Keratinocyte (primary cell): ENCODE measurements at regions not wholly inside any gene's neighbourhood (a gene's known extent, or its start where the extent isn't known, plus 50 kb on each side); places are given as distances from the start of the nearest gene placed in this dataset.

Experiments
- DNase-seq: peaks from one replicate; pipeline ENCODE4 v3.0.0-alpha.2; 2011; ENCODE audit warnings: low read depth, missing footprints, low spot score
- FAIRE-seq: peaks from 2 replicates; lab custom pipeline; 2011; peaks lifted over from hg19 to GRCh38; lab: Jason Lieb, UNC
- H2AFZ ChIP-seq: 2 replicates; pipeline ENCODE4 v1.6.0; 2012; ENCODE audit warnings: low read length, control low read depth, inconsistent platforms; ENCODE audit not compliant: control insufficient read depth
- H3K27ac ChIP-seq: 2 replicates; pipeline ENCODE4 v1.5.1; 2011; ENCODE audit warnings: low read length; ENCODE audit not compliant: control insufficient read depth, insufficient read depth
- H3K27me3 ChIP-seq: 3 replicates; pipeline ENCODE4 v1.6.0; 2011; ENCODE audit warnings: low read length; ENCODE audit not compliant: control insufficient read depth, insufficient read depth; ENCODE audit errors: extremely low read depth
- H3K36me3 ChIP-seq, 2 experiments: 2 replicates in 1 of 2; 3 replicates in 1 of 2; pipeline ENCODE4 v1.5.1; 2011; ENCODE audit warnings: low read length in 2 of 2, mild to moderate bottlenecking in 1 of 2; ENCODE audit not compliant: control insufficient read depth in 2 of 2, insufficient read depth in 2 of 2; ENCODE audit errors: extremely low read depth in 1 of 2
- H3K4me1 ChIP-seq: 3 replicates; pipeline ENCODE4 v1.5.1; 2011; ENCODE audit warnings: low read length; ENCODE audit not compliant: control insufficient read depth, insufficient read depth; ENCODE audit errors: extremely low read depth
- H3K4me2 ChIP-seq: 3 replicates; pipeline ENCODE4 v1.6.0; 2011; ENCODE audit warnings: low read depth, low read length; ENCODE audit not compliant: control insufficient read depth, insufficient read depth; ENCODE audit errors: extremely low read depth
- H3K4me3 ChIP-seq, 3 experiments: fragments of 200-600 bp in 1 of 3; sonication (generic) in 1 of 3; 2 replicates in 2 of 3; 3 replicates in 1 of 3; pipeline ENCODE4 v1.5.1; 2011 to 2016; ENCODE audit warnings: low read length in 3 of 3, mild to moderate bottlenecking in 3 of 3, control low read depth in 2 of 3, inconsistent platforms in 1 of 3, low read depth in 1 of 3, mixed read lengths in 1 of 3, mixed run types in 1 of 3, moderate library complexity in 1 of 3; ENCODE audit not compliant: control insufficient read depth in 2 of 3, insufficient read depth in 2 of 3; ENCODE audit errors: extremely low read depth in 1 of 3
- H3K79me2 ChIP-seq: 2 replicates; pipeline ENCODE4 v1.6.0; 2012; ENCODE audit warnings: low read length; ENCODE audit not compliant: control insufficient read depth, insufficient read depth
- H3K9ac ChIP-seq: 3 replicates; pipeline ENCODE4 v1.6.0; 2011; ENCODE audit warnings: low read length; ENCODE audit not compliant: control insufficient read depth, insufficient read depth; ENCODE audit errors: extremely low read depth
- H3K9me1 ChIP-seq: 3 replicates; pipeline ENCODE4 v1.6.0; 2011; ENCODE audit warnings: low read length; ENCODE audit not compliant: control insufficient read depth, insufficient read depth; ENCODE audit errors: extremely low read depth
- H3K9me3 ChIP-seq: 2 replicates; pipeline ENCODE4 v1.5.1; 2012; ENCODE audit warnings: low read depth, low read length; ENCODE audit not compliant: control insufficient read depth
- H4K20me1 ChIP-seq: 3 replicates; pipeline ENCODE4 v1.6.0; 2011; ENCODE audit warnings: low read length; ENCODE audit not compliant: control insufficient read depth, insufficient read depth; ENCODE audit errors: extremely low read depth
- CTCF ChIP-seq, 3 experiments: IDR thresholded peaks in 1 of 3; conservative IDR thresholded peaks in 1 of 3; optimal IDR thresholded peaks in 1 of 3; 2 replicates in 2 of 3; 3 replicates in 1 of 3; pipeline versions ENCODE3 to v1.5.1; 2011; ENCODE audit warnings: low read length in 3 of 3, mild to moderate bottlenecking in 3 of 3, moderate library complexity in 2 of 3, control low read depth in 1 of 3, inconsistent platforms in 1 of 3; ENCODE audit not compliant: insufficient read depth in 2 of 3; ENCODE audit errors: extremely low read depth in 1 of 3
- EZH2 ChIP-seq: IDR thresholded peaks from one replicate; pipeline ENCODE4 v1.6.1; 2012; ENCODE audit warnings: inconsistent platforms, mild to moderate bottlenecking, low read length, moderate library complexity
- dilution Hi-C: fragments of 300-500 bp; cut with MboI; formaldehyde crosslinking; loops from one replicate; pipeline ENCODE4 v1.7.0; 2020; ENCODE audit warnings: low sequenced_read_pairs; ENCODE audit not compliant: extremely low pct_ligation_motif_present

GRCh38 chr1:5242850-5243249 is 588.4 kb downstream of the AJAP1 start:
- H3K79me2 ChIP-seq: no peaks in the 10 kb centered on the region
- no peak for FAIRE-seq
- TF ChIP-seq CTCF (optimal IDR thresholded peaks at IDR 0.05 in 1 of 3, IDR thresholded peaks at IDR 0.05 in 1 of 3, conservative IDR thresholded peaks at IDR 0.05 in 1 of 3; ENCODE audit: extremely low read depth in 1 of 3, insufficient read depth in 2 of 3, low read length in 3 of 3): no peak
- TF ChIP-seq EZH2: no peak
- dilution Hi-C loops: no loop called here
- no peak overlapping the region for H3K27ac ChIP-seq
- H3K36me3 ChIP-seq: no peaks in the 10 kb centered on the region
- no peaks in the 10 kb centered on the region for H3K27me3 ChIP-seq
- H4K20me1 ChIP-seq: no peaks in the 10 kb centered on the region
- no peak overlapping the region for H3K4me2 ChIP-seq
- H3K9me3 ChIP-seq: no peaks in the 10 kb centered on the region
- no peak overlapping the region for H2AFZ ChIP-seq
- no peaks in the 10 kb centered on the region for H3K9me1 ChIP-seq
- H3K4me3 ChIP-seq: no peak overlapping the region
- no peak for DNase-seq
- no peak overlapping the region for H3K9ac ChIP-seq
- H3K4me1 ChIP-seq: no peaks in the 10 kb centered on the region

- dilution Hi-C loops: no loop called here
- H3K9me3 ChIP-seq: no peaks in the 10 kb centered on the region
- peaks cover 1% of the 10 kb centered on the region for H3K9me1 ChIP-seq
Measured at GRCh38 chr1:5239911-5240310, 585.5 kb downstream of the AJAP1 start.

More at GRCh38 chr1:5239911-5240310, 585.5 kb downstream of the AJAP1 start:
- Histone ChIP-seq H3K36me3 (no peaks in the 10 kb centered on the region), H3K27ac (no peak overlapping the region), H3K79me2 (no peaks in the 10 kb centered on the region), H3K9ac (no peak overlapping the region), H3K27me3 (no peaks in the 10 kb centered on the region), H2AFZ (no peak overlapping the region), H3K4me1 (no peaks in the 10 kb centered on the region), H3K4me3 (no peak overlapping the region), H3K4me2 (no peak overlapping the region), H4K20me1 (no peaks in the 10 kb centered on the region)
- no peak for TF ChIP-seq EZH2
- no peak for TF ChIP-seq CTCF (optimal IDR thresholded peaks at IDR 0.05 in 1 of 3, IDR thresholded peaks at IDR 0.05 in 1 of 3, conservative IDR thresholded peaks at IDR 0.05 in 1 of 3; ENCODE audit: extremely low read depth in 1 of 3, insufficient read depth in 2 of 3, low read length in 3 of 3)
- no peak for DNase-seq
- no peak for FAIRE-seq
